ENCODE measurements at regions not wholly inside any gene's neighbourhood (a gene's known extent, or its start where the extent isn't known, plus 50 kb on each side); places are given as distances from the start of the nearest gene placed in this dataset.

- FAIRE-seq = no peak
- no peak for DNase-seq (ENCODE audit: insufficient read length, low spot score)
Measured at GRCh38 chr4:156473151-156473550, 498.4 kb downstream of the PDGFC start.

GRCh38 chr4:156472624-156473023 is 499.0 kb downstream of the PDGFC start:
- no peak for FAIRE-seq
- TF ChIP-seq CTCF (IDR thresholded peaks at IDR 0.05; ENCODE audit: insufficient read depth, missing control alignments) = no peak
- DNase-seq (ENCODE audit: insufficient read length, low spot score) = no peak

More at GRCh38 chr4:156473151-156473550, 498.4 kb downstream of the PDGFC start:
- no peak for TF ChIP-seq CTCF (IDR thresholded peaks at IDR 0.05; ENCODE audit: insufficient read depth, missing control alignments)

- no peak for TF ChIP-seq CTCF (IDR thresholded peaks at IDR 0.05; ENCODE audit: insufficient read depth, missing control alignments)
- no peak for DNase-seq (ENCODE audit: insufficient read length, low spot score)
- no peak for FAIRE-seq
Measured at GRCh38 chr4:156459584-156459983, 505.9 kb upstream of the CTSO start.

- no peak for DNase-seq (ENCODE audit: insufficient read length, low spot score)
- no peak for TF ChIP-seq CTCF (IDR thresholded peaks at IDR 0.05; ENCODE audit: insufficient read depth, missing control alignments)
- FAIRE-seq = no peak
Measured at GRCh38 chr4:156456830-156457229, 503.2 kb upstream of the CTSO start.

GRCh38 chr4:156443488-156443887 is 489.8 kb upstream of the CTSO start:
- TF ChIP-seq CTCF (IDR thresholded peaks at IDR 0.05; ENCODE audit: insufficient read depth, missing control alignments) = no peak
- FAIRE-seq (no peak), DNase-seq (ENCODE audit: insufficient read length, low spot score) (no peak)

GRCh38 chr4:156442912-156443311 is 489.2 kb upstream of the CTSO start:
- DNase-seq (ENCODE audit: insufficient read length, low spot score) (no peak), FAIRE-seq (no peak)
- TF ChIP-seq CTCF (IDR thresholded peaks at IDR 0.05; ENCODE audit: insufficient read depth, missing control alignments) = no peak

- TF ChIP-seq CTCF (IDR thresholded peaks at IDR 0.05; ENCODE audit: insufficient read depth, missing control alignments) = no peak
- FAIRE-seq (no peak), DNase-seq (ENCODE audit: insufficient read length, low spot score) (no peak)
Measured at GRCh38 chr4:156439576-156440200, 486.0 kb upstream of the CTSO start.
